Naive B cell (primary cell): ENCODE measurements at regions not wholly inside any gene's neighbourhood (a gene's known extent, or its start where the extent isn't known, plus 50 kb on each side); places are given as distances from the start of the nearest gene placed in this dataset.
A peak's percentile ranks its signal among the peaks of the same experiment; 100 is the strongest.
"Not testable (repeated sequence)": the region's sequence is repeated elsewhere in the genome, so short reads cannot be mapped to it uniquely, and the experiment has no call there.

Experiments
- ATAC-seq, 2 donors: fragments of 150-1000 bp; cut with Tn5 transposase; 2 replicates each; pipeline ENCODE4 v1.10.0; 2021; ENCODE audit warnings: low read depth in 2 of 2, mild to moderate bottlenecking in 2 of 2, moderate library complexity in 2 of 2
- DNase-seq: peaks from one replicate; pipeline ENCODE4 v3.0.0; 2022
- H3K27ac Mint-ChIP-seq, 6 donors: one replicate each; pipeline ENCODE4 v1.8.0; 2020 to 2022; ENCODE audit warnings: mild to moderate bottlenecking in 6 of 6, mixed read lengths in 6 of 6, moderate library complexity in 5 of 6, inconsistent platforms in 2 of 6
- H3K27me3 Mint-ChIP-seq, 3 donors: one replicate each; pipeline ENCODE4 v1.8.0; 2021 to 2022; ENCODE audit warnings: mixed read lengths in 3 of 3, mild to moderate bottlenecking in 1 of 3
- H3K36me3 Mint-ChIP-seq, 2 donors: one replicate each; pipeline ENCODE4 v1.8.0; 2020 to 2022; ENCODE audit warnings: mixed read lengths in 2 of 2, inconsistent platforms in 1 of 2, mild to moderate bottlenecking in 1 of 2
- H3K4me1 Mint-ChIP-seq, 3 donors: one replicate each; pipeline ENCODE4 v1.8.0; 2020 to 2022; ENCODE audit warnings: mixed read lengths in 3 of 3, inconsistent platforms in 1 of 3, mild to moderate bottlenecking in 1 of 3, moderate library complexity in 1 of 3
- H3K4me3 Mint-ChIP-seq, 8 donors: one replicate each; pipeline ENCODE4 v1.8.0; 2020 to 2022; ENCODE audit warnings: mild to moderate bottlenecking in 8 of 8, mixed read lengths in 8 of 8, moderate library complexity in 8 of 8, inconsistent platforms in 2 of 8
- H3K9me3 Mint-ChIP-seq, 7 donors: one replicate each; pipeline ENCODE4 v1.8.0; 2020 to 2022; ENCODE audit warnings: mixed read lengths in 7 of 7, mild to moderate bottlenecking in 5 of 7, inconsistent platforms in 2 of 7, moderate library complexity in 1 of 7

GRCh38 chr13:78045916-78046315 lies 127.3 kb upstream of the EDNRB start:
- ATAC-seq (no peak), DNase-seq (no peak)
- Mint-ChIP-seq H3K36me3 (no peaks in the 10 kb centered on the region), H3K9me3 (peaks cover 0 to 5% (median 0%) of the 10 kb centered on the region in 7 donors), H3K4me1 (no peaks in the 10 kb centered on the region), H3K27ac (no peak overlapping the region), H3K4me3 (no peak overlapping the region), H3K27me3 (peaks cover 0 to 13% (median 9%) of the 10 kb centered on the region in 3 donors)

DNA sequence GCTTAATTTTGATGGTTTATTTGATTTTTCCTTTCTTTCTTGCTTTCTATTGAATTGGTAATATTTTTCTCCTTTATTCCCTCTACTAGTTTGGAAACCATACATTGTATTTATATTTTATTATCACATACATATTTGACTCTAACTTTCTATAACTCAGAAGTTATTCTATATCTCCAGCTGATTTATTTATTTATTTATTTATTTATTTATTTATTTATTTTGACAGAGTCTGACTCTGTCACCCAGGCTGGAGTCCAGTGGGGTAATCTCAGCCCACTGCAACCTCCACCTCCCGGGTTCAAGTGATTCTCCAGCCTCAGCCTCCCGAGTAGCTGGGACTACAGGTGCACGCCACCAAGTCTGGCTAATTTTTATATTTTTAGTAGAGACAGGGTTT lies 122.7 kb upstream of the EDNRB start:
- H3K36me3 Mint-ChIP-seq, H3K4me1 Mint-ChIP-seq, DNase-seq, H3K4me3 Mint-ChIP-seq, H3K27me3 Mint-ChIP-seq, H3K9me3 Mint-ChIP-seq, ATAC-seq: not testable (repeated sequence)
- peak overlapping the region in 1 of 6 donors; percentile 34 for H3K27ac Mint-ChIP-seq

- DNase-seq, result no peak
- no peaks in the 10 kb centered on the region for H3K36me3 Mint-ChIP-seq
- ATAC-seq, result no peak
- no peak overlapping the region for H3K4me3 Mint-ChIP-seq
- H3K4me1 Mint-ChIP-seq, result no peaks in the 10 kb centered on the region
- H3K9me3 Mint-ChIP-seq, result peaks cover 0 to 2% (median 0%) of the 10 kb centered on the region in 7 donors
- no peak overlapping the region for H3K27ac Mint-ChIP-seq
- peaks cover 0 to 9% (median 7%) of the 10 kb centered on the region in 3 donors for H3K27me3 Mint-ChIP-seq
These were observed 121.7 kb upstream of the EDNRB start for GRCh38 chr13:78040205-78040830.

- ATAC-seq (no peak), DNase-seq (no peak)
- peaks cover 0 to 4% (median 2%) of the 10 kb centered on the region in 3 donors for H3K27me3 Mint-ChIP-seq
- no peak overlapping the region for H3K27ac Mint-ChIP-seq
- H3K4me3 Mint-ChIP-seq, result no peak overlapping the region
- H3K4me1 Mint-ChIP-seq, result no peaks in the 10 kb centered on the region
- no peaks in the 10 kb centered on the region for H3K36me3 Mint-ChIP-seq
- H3K9me3 Mint-ChIP-seq, result peaks cover 0 to 1% (median 0%) of the 10 kb centered on the region in 7 donors
These were observed 118.2 kb upstream of the EDNRB start for GRCh38 chr13:78036841-78037240.

- no peaks in the 10 kb centered on the region for H3K36me3 Mint-ChIP-seq
- no peaks in the 10 kb centered on the region for H3K9me3 Mint-ChIP-seq
- H3K27ac Mint-ChIP-seq, result no peak overlapping the region
- DNase-seq (no peak), ATAC-seq (no peak)
- no peaks in the 10 kb centered on the region for H3K4me1 Mint-ChIP-seq
- no peak overlapping the region for H3K4me3 Mint-ChIP-seq
- no peaks in the 10 kb centered on the region for H3K27me3 Mint-ChIP-seq
These were observed 116.9 kb upstream of the EDNRB start for GRCh38 chr13:78035500-78035899.

- no peak overlapping the region for H3K27ac Mint-ChIP-seq
- peaks cover 0 to 8% (median 5%) of the 10 kb centered on the region in 3 donors for H3K27me3 Mint-ChIP-seq
- no peak overlapping the region for H3K4me3 Mint-ChIP-seq
These were observed 114.9 kb upstream of the EDNRB start for GRCh38 chr13:78033509-78033908.

GRCh38 chr13:78032132-78032531 lies 113.5 kb upstream of the EDNRB start:
- Mint-ChIP-seq H3K9me3 (no peaks in the 10 kb centered on the region), H3K36me3 (no peaks in the 10 kb centered on the region), H3K27ac (no peak overlapping the region), H3K4me1 (no peaks in the 10 kb centered on the region), H3K4me3 (no peak overlapping the region), H3K27me3 (peaks cover 0 to 8% (median 5%) of the 10 kb centered on the region in 3 donors)
- DNase-seq (no peak), ATAC-seq (no peak)

More at GRCh38 chr13:78033509-78033908, 114.9 kb upstream of the EDNRB start:
- Mint-ChIP-seq H3K4me1 (no peaks in the 10 kb centered on the region), H3K9me3 (no peaks in the 10 kb centered on the region), H3K36me3 (no peaks in the 10 kb centered on the region)
- ATAC-seq (no peak), DNase-seq (no peak)

GRCh38 chr13:78030341-78030896 lies 111.8 kb upstream of the EDNRB start:
- Mint-ChIP-seq H3K36me3 (no peaks in the 10 kb centered on the region), H3K27me3 (peaks cover 0 to 8% (median 5%) of the 10 kb centered on the region in 3 donors), H3K4me1 (no peaks in the 10 kb centered on the region), H3K9me3 (no peaks in the 10 kb centered on the region), H3K4me3 (no peak overlapping the region), H3K27ac (no peak overlapping the region)
- no peak for DNase-seq
- no peak for ATAC-seq

DNA sequence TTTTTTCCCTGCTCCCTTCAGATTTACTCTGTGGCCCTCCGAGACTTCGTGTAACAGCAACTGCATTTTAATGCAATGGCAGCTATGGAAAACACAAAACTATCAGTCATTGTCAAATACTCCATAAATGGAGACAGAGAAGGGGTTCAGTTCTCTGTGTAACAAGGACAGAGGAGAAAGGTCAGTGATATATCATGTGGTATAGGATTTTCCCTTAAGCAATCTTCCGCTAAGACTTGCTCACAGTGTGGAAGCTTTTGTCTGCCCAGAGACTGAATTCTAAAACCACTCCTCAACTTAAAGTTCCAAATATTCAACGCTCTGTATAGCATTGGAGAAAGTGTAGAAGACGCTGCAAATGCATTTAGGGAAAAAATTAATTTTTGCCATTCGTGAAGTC lies 111.3 kb upstream of the EDNRB start:
- ATAC-seq (no peak), DNase-seq (no peak)
- no peak overlapping the region for H3K4me3 Mint-ChIP-seq
- no peaks in the 10 kb centered on the region for H3K9me3 Mint-ChIP-seq
- H3K27me3 Mint-ChIP-seq, result peaks cover 0 to 8% (median 5%) of the 10 kb centered on the region in 3 donors
- no peaks in the 10 kb centered on the region for H3K4me1 Mint-ChIP-seq
- no peak overlapping the region for H3K27ac Mint-ChIP-seq
- H3K36me3 Mint-ChIP-seq, result no peaks in the 10 kb centered on the region

DNA sequence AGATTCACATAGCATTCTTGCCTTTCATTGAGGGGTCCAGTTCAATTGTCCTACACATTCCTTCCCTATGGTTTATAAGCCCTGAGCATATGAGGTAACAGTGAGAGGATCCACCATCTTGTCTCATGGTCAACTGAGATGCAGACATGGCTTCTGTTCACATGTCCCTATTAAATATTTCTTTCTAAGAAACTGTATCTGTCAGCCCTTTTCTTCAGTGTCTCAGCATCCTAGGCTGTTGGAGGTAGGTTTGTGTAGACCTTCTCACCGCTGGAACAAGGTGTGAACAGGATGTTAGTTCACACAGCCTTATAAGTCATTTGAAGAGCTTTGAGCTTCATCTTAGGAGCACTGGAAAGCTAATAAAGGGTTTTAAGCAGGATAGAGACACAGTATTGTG lies 110.3 kb upstream of the EDNRB start:
- DNase-seq (no peak), ATAC-seq (no peak)
- no peak overlapping the region for H3K27ac Mint-ChIP-seq
- H3K27me3 Mint-ChIP-seq, result peaks cover 0 to 8% (median 5%) of the 10 kb centered on the region in 3 donors
- H3K4me1 Mint-ChIP-seq, result no peaks in the 10 kb centered on the region
- peaks cover 0 to 2% (median 0%) of the 10 kb centered on the region in 7 donors for H3K9me3 Mint-ChIP-seq
- H3K36me3 Mint-ChIP-seq, result no peaks in the 10 kb centered on the region
- H3K4me3 Mint-ChIP-seq, result no peak overlapping the region

- H3K4me3 Mint-ChIP-seq, result no peak overlapping the region
- peaks cover 13 to 20% (median 16%) of the 10 kb centered on the region in 3 donors for H3K4me1 Mint-ChIP-seq
- H3K36me3 Mint-ChIP-seq, result no peaks in the 10 kb centered on the region
- DNase-seq (no peak), ATAC-seq (no peak)
- H3K27ac Mint-ChIP-seq, result no peak overlapping the region
- H3K27me3 Mint-ChIP-seq, result peaks cover 0 to 8% (median 5%) of the 10 kb centered on the region in 3 donors
- H3K9me3 Mint-ChIP-seq, result peaks cover 0 to 2% (median 0%) of the 10 kb centered on the region in 7 donors
These were observed 106.4 kb upstream of the EDNRB start for GRCh38 chr13:78024996-78025395.

DNA sequence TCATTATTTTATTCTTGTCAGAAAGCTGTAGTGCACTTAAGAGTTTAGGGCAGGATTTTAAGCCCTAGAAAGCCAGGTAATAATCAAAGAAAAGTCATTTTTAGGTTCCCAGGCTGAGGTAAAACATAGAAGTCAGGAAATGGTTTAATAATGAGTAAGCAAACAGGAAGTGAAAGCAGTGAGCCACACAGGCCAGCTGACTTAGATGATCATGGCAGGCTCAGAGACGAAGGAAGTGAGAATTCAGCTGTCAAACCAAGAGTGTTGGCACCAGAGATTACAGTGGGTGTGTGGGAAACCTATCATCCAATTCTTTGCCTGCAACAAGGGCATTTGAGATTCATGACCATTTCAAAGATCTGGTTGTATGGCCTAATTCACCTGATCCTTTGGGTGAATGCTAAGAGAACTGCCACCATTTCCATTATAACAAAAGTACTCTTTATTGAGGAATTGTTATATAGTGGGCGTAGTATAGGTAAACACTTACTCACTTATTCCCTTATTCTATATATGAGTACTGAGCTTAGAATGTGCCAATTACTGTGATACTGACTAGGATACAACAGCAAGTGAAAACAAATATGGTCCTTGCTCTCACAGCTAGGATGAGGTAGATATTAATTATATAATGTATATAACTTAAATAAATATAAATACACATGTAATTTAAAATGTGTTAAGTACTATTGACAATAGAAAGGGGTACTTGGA lies 103.7 kb upstream of the EDNRB start:
- Mint-ChIP-seq H3K4me3 (peak overlapping the region in 2 of 8 donors; percentile 48 to 59), H3K4me1 (peaks cover 13 to 20% (median 16%) of the 10 kb centered on the region in 3 donors), H3K9me3 (peaks cover 0 to 5% (median 0%) of the 10 kb centered on the region in 7 donors), H3K36me3 (peaks cover 0 to 6% of the 10 kb centered on the region in 2 donors), H3K27ac (peak overlapping the region in 5 of 6 donors; percentile 7 to 54 (median 44)), H3K27me3 (peaks cover 0 to 17% (median 17%) of the 10 kb centered on the region in 3 donors)
- DNase-seq, result peak; percentile 66
- peak; percentile 100 for ATAC-seq

DNA sequence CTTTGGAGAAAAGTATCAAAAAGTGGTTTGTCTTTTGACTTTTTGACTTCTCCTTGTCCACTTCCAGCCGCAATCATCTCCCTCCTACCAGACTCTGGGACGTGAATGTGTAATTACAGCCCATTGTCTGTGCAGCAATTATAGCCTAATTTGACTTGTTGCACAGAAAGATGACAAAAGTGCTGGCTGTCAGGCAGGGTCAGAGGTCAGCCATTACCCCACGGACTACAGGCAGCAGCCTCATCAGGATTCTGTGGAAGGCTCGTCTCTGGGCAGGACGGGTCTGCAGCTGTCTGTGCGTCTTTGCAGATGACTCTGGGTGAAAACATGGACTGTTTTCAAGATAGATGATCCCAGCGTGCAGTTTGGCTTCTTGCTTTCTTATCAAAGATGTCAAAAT lies 102.2 kb upstream of the EDNRB start:
- peaks cover 0 to 5% (median 0%) of the 10 kb centered on the region in 7 donors for H3K9me3 Mint-ChIP-seq
- H3K27ac Mint-ChIP-seq, result no peak overlapping the region
- H3K36me3 Mint-ChIP-seq, result peaks cover 0 to 6% of the 10 kb centered on the region in 2 donors
- H3K4me3 Mint-ChIP-seq, result no peak overlapping the region
- peaks cover 0 to 24% (median 17%) of the 10 kb centered on the region in 3 donors for H3K27me3 Mint-ChIP-seq
- DNase-seq (no peak), ATAC-seq (no peak)
- H3K4me1 Mint-ChIP-seq, result peaks cover 13 to 20% (median 16%) of the 10 kb centered on the region in 3 donors

DNA sequence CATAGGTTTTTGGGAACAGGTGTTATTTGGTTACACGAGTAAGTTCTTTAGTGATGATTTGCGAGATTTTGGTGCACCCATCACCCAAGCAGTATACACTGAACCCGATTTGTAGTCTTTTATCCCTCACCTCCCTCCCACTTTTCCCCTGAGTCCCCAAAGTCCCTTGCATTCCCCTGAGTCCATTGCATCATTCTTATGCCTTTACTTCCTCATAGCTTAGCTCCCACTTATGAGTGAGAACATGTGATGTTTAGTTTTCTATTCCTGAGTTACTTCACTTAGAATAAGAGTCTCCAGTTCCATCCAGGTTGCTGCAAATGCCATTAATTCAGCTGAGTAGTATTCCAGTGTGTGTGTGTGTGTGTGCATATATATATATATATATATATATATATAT lies 97.2 kb upstream of the EDNRB start:
- H3K27me3 Mint-ChIP-seq, result peaks cover 0 to 31% (median 24%) of the 10 kb centered on the region in 3 donors
- H3K9me3 Mint-ChIP-seq, result peaks cover 0 to 5% (median 0%) of the 10 kb centered on the region in 7 donors
- DNase-seq (no peak), ATAC-seq (no peak)
- H3K36me3 Mint-ChIP-seq, result peaks cover 0 to 6% of the 10 kb centered on the region in 2 donors
- H3K4me3 Mint-ChIP-seq, result no peak overlapping the region
- no peaks in the 10 kb centered on the region for H3K4me1 Mint-ChIP-seq
- no peak overlapping the region for H3K27ac Mint-ChIP-seq
